DND-41 (cell line): ENCODE measurements at regions not wholly inside any gene's neighbourhood (a gene's known extent, or its start where the extent isn't known, plus 50 kb on each side); places are given as distances from the start of the nearest gene placed in this dataset.

Experiments used
- ATAC-seq: fragments of 200-7000 bp; cut with Tn5 transposase; 3 replicates; pipeline ENCODE4 v1.9.1; 2021; ENCODE audit warnings: low read depth; ENCODE audit not compliant: insufficient read depth
- DNase-seq: peaks from one replicate; pipeline ENCODE4 v3.0.0-alpha.2; 2020
- H2AFZ ChIP-seq: 2 replicates; pipeline ENCODE4 v1.6.0; 2012; ENCODE audit warnings: low read depth, low read length
- H3K27ac ChIP-seq: 2 replicates; pipeline ENCODE4 v1.5.1; 2012; ENCODE audit warnings: low read length, inconsistent platforms
- H3K27me3 ChIP-seq: fragments of 200-600 bp; sonication (generic); 2 replicates; pipeline ENCODE4 v1.6.0; 2012; ENCODE audit warnings: low read length, mild to moderate bottlenecking, inconsistent platforms; ENCODE audit not compliant: insufficient read depth, poor library complexity
- H3K36me3 ChIP-seq: 2 replicates; pipeline ENCODE4 v1.5.1; 2012; ENCODE audit warnings: low read length, inconsistent platforms; ENCODE audit not compliant: insufficient read depth
- H3K4me1 ChIP-seq: 2 replicates; pipeline ENCODE4 v1.5.1; 2012; ENCODE audit warnings: mild to moderate bottlenecking, low read length; ENCODE audit not compliant: insufficient read depth
- H3K4me2 ChIP-seq: 2 replicates; pipeline ENCODE4 v1.6.0; 2012; ENCODE audit warnings: mild to moderate bottlenecking, moderate library complexity, low read length, inconsistent platforms; ENCODE audit not compliant: insufficient read depth
- H3K4me3 ChIP-seq, 2 experiments: fragments of 200-600 bp in 1 of 2; shearing (Covaris generic) in 1 of 2; 2 replicates each; pipeline ENCODE4 v1.5.1; 2012 to 2016; ENCODE audit warnings: inconsistent platforms in 2 of 2, low read length in 2 of 2, mild to moderate bottlenecking in 2 of 2, low read depth in 1 of 2, moderate library complexity in 1 of 2
- H3K79me2 ChIP-seq: 2 replicates; pipeline ENCODE4 v1.6.0; 2012; ENCODE audit warnings: low read length, inconsistent platforms; ENCODE audit not compliant: insufficient read depth
- H3K9ac ChIP-seq: 2 replicates; pipeline ENCODE4 v1.6.0; 2012; ENCODE audit warnings: low read depth, mild to moderate bottlenecking, inconsistent platforms, low read length, moderate library complexity
- H3K9me3 ChIP-seq: 2 replicates; pipeline ENCODE4 v1.5.1; 2012; ENCODE audit warnings: low read length, moderate library complexity, mild to moderate bottlenecking, inconsistent platforms; ENCODE audit not compliant: insufficient read depth, severe bottlenecking
- H4K20me1 ChIP-seq: 2 replicates; pipeline ENCODE4 v1.6.0; 2012; ENCODE audit warnings: low read length; ENCODE audit not compliant: insufficient read depth
- CTCF ChIP-seq: IDR thresholded peaks from 2 replicates; pipeline ENCODE4 v1.5.1; 2012; ENCODE audit warnings: borderline replicate concordance, low read length, moderate library complexity, mild to moderate bottlenecking; ENCODE audit not compliant: poor library complexity, severe bottlenecking; ENCODE audit errors: extremely low read depth
- EZH2 ChIP-seq: IDR thresholded peaks from 3 replicates; pipeline ENCODE4 v1.6.1; 2012; ENCODE audit warnings: borderline replicate concordance, low read depth, mild to moderate bottlenecking, moderate library complexity, low read length, inconsistent platforms; ENCODE audit not compliant: severe bottlenecking

DNA sequence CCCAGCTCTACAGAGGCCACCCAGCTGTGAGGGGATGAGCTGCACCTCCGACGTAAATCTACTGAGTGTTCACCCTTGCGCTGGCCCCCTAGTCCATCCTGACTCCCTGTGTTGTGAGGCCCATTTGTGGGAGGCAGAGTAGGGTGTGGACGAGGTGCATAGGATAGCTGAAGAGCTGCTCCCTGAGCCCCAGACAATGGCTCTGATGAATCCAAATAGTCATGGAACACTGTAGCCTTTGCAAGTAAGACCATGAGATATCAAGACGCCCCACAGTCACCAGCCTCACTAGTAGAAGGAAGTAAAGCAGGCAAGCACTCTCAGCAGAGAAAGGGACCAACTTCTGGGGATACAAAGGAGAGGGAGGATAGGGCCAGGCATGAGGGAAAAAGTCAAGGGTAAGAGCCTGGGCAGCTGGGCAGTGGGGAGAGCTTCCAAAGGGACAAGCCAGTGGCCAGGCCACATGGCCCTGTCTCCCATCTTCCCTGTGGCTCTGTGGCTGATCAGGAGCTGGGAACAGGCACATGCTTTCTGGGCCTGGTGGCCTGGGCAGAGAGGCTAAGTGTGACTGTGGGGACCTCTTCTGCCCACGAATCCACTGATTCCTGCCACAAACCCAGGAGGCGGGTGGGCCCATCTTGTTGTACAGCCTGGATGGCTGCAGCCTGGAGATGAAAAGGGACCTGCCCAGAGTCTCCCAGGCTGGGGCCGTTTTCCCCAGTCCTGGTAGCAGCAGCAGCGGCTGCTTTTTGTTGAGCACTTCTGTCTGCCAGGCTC is 55.5 kb upstream of the EPS8L3 start:
- no peaks in the 10 kb centered on the region for H4K20me1 ChIP-seq
- no peaks in the 10 kb centered on the region for H3K36me3 ChIP-seq
- H3K4me1 ChIP-seq, result peaks cover 49% of the 10 kb centered on the region
- H3K79me2 ChIP-seq, result no peaks in the 10 kb centered on the region
- TF ChIP-seq EZH2, result no peak
- no peak for TF ChIP-seq CTCF
- H3K4me2 ChIP-seq, result no peak overlapping the region
- H3K27me3 ChIP-seq, result no peaks in the 10 kb centered on the region
- 0 out of 2 replicates have a peak overlapping the region, but pooled peaks have one; percentile 36 for H3K27ac ChIP-seq
- no peak overlapping the region for H2AFZ ChIP-seq
- no peak overlapping the region for H3K9ac ChIP-seq
- no peak overlapping the region for H3K4me3 ChIP-seq
- H3K9me3 ChIP-seq, result peaks cover 6% of the 10 kb centered on the region
- DNase-seq (peak; percentile 3), ATAC-seq (no peak)

DNA sequence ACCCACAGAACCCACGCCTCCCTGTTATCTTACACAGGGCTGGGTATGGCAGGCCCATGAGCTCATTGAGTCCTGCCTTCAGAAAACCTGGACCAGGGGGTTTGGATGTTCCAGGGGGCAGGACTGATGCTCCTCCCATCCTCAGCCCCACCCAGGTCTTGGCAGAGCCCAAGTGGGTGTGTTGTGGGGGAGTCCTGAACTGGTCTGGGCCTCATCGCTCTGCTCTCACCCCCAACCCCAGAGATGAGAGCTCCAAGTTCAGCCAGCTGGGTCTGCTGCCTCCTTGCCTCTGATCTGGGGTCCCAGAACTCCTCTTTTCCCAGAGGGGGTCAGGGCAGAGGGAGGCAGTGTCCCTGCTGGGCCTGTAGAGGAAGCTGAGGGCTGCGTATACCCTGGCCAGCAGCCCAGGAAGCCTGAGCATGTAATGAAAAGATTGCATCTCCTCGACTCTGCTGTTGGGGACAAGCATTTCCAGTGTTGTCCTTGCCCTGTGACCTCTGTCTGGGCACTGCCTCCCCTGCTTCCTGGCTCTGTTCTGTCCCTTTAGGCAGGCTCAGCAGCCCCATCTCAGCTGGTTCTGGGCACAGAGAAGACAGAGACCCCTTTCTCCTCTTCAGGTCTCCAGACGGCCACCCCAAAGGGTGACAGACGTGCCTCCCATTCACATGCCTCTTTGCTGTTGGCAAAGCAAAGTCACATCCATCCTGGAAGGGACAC is 54.7 kb upstream of the EPS8L3 start:
- Histone ChIP-seq H3K9ac (no peak overlapping the region), H3K36me3 (no peaks in the 10 kb centered on the region), H2AFZ (no peak overlapping the region), H3K27me3 (no peaks in the 10 kb centered on the region), H3K4me1 (peaks cover 56% of the 10 kb centered on the region), H4K20me1 (no peaks in the 10 kb centered on the region), H3K27ac (peak overlapping the region; percentile 36; the same call in 1 of the 2 replicates), H3K79me2 (no peaks in the 10 kb centered on the region), H3K4me2 (no peak overlapping the region), H3K4me3 (no peak overlapping the region), H3K9me3 (peaks cover 6% of the 10 kb centered on the region)
- DNase-seq, result peak; percentile 14
- no peak for ATAC-seq
- TF ChIP-seq EZH2 (no peak), CTCF (no peak)

DNA sequence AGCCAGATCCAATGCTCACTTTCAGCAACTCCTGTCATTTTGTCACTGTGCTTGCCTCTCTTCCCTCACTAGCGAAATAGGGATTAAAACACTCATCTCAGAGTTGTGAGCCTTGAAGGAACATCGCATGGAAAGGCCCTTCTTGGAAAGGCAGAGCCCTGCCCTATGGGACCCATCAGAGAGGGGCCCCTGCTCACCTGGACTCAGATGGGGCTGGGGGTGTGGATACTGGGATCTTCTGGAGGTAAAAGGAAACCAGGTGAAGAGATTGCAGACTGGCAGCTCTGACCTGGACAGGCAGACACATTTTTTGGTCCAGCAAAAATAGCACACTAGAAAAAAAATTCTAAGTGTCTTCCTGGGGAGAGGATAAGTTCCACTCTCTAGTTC is 54.2 kb upstream of the EPS8L3 start:
- TF ChIP-seq EZH2, result no peak
- no peak for TF ChIP-seq CTCF
- H4K20me1 ChIP-seq, result no peaks in the 10 kb centered on the region
- no peak overlapping the region for H3K9ac ChIP-seq
- DNase-seq, result peak; percentile 3
- H2AFZ ChIP-seq, result no peak overlapping the region
- ATAC-seq, result no peak
- H3K27ac ChIP-seq, result peak overlapping the region; percentile 96; the same call in 1 of the 2 replicates
- no peaks in the 10 kb centered on the region for H3K27me3 ChIP-seq
- no peak overlapping the region for H3K4me3 ChIP-seq
- peaks cover 58% of the 10 kb centered on the region for H3K4me1 ChIP-seq
- H3K36me3 ChIP-seq, result no peaks in the 10 kb centered on the region
- H3K4me2 ChIP-seq, result no peak overlapping the region
- H3K79me2 ChIP-seq, result no peaks in the 10 kb centered on the region
- H3K9me3 ChIP-seq, result peaks cover 6% of the 10 kb centered on the region
